H9 (cell line): ENCODE measurements at regions not wholly inside any gene's neighbourhood (a gene's known extent, or its start where the extent isn't known, plus 50 kb on each side); places are given as distances from the start of the nearest gene placed in this dataset.

Experiments
- DNase-seq: peaks from one replicate; pipeline ENCODE4 v3.0.0-alpha.2; 2017
- H2AFZ ChIP-seq: one replicate; pipeline ENCODE4 v1.6.1; 2013; ENCODE audit warnings: mild to moderate bottlenecking, low read length, control low read depth, moderate library complexity
- H2AK5ac ChIP-seq: 2 replicates; pipeline ENCODE4 v1.6.1; 2013; ENCODE audit warnings: low read length, control low read depth, mixed read lengths; ENCODE audit not compliant: insufficient read length
- H2BK120ac ChIP-seq: one replicate; pipeline ENCODE4 v1.6.1; 2013; ENCODE audit warnings: low read depth, mild to moderate bottlenecking, low read length, control low read depth, inconsistent platforms; ENCODE audit not compliant: poor library complexity, severe bottlenecking
- H2BK12ac ChIP-seq: 2 replicates; pipeline ENCODE4 v1.6.1; 2013; ENCODE audit warnings: low read length, control low read depth, mixed read lengths, low read depth; ENCODE audit not compliant: insufficient read length
- H2BK15ac ChIP-seq: 2 replicates; pipeline ENCODE4 v1.6.1; 2013; ENCODE audit warnings: low read depth, low read length, control low read depth
- H2BK20ac ChIP-seq: one replicate; pipeline ENCODE4 v1.6.1; 2013; ENCODE audit warnings: low read depth, mild to moderate bottlenecking, low read length, control low read depth, inconsistent platforms; ENCODE audit not compliant: poor library complexity, severe bottlenecking
- H2BK5ac ChIP-seq: 2 replicates; pipeline ENCODE4 v1.6.1; 2013; ENCODE audit warnings: low read length, control low read depth, mixed read lengths; ENCODE audit not compliant: insufficient read length
- H3K14ac ChIP-seq: 2 replicates; pipeline ENCODE4 v1.6.1; 2013; ENCODE audit warnings: low read length, control low read depth; ENCODE audit not compliant: insufficient read depth
- H3K18ac ChIP-seq: 2 replicates; pipeline ENCODE4 v1.6.1; 2013; ENCODE audit warnings: low read depth, mild to moderate bottlenecking, mixed read lengths, low read length, control low read depth; ENCODE audit not compliant: insufficient read length
- H3K23ac ChIP-seq: 2 replicates; pipeline ENCODE4 v1.6.1; 2013; ENCODE audit warnings: low read length, control low read depth, mixed read lengths, low read depth; ENCODE audit not compliant: insufficient read length
- H3K23me2 ChIP-seq: 2 replicates; pipeline ENCODE4 v1.6.1; 2013; ENCODE audit warnings: low read depth, mild to moderate bottlenecking, mixed read lengths, low read length, control low read depth; ENCODE audit not compliant: insufficient read length, poor library complexity, severe bottlenecking
- H3K27ac ChIP-seq: 2 replicates; pipeline ENCODE4 v1.5.1; 2013; ENCODE audit warnings: low read length, control low read depth, mixed read lengths, low read depth; ENCODE audit not compliant: insufficient read length
- H3K27me3 ChIP-seq: 2 replicates; pipeline ENCODE4 v1.6.1; 2013; ENCODE audit warnings: low read length, control low read depth, inconsistent platforms; ENCODE audit not compliant: insufficient read depth
- H3K4ac ChIP-seq: 2 replicates; pipeline ENCODE4 v1.6.1; 2013; ENCODE audit warnings: low read depth, mild to moderate bottlenecking, control low read depth, inconsistent platforms, low read length, moderate library complexity
- H3K4me1 ChIP-seq: 2 replicates; pipeline ENCODE4 v1.6.1; 2013; ENCODE audit warnings: low read length, control low read depth, inconsistent platforms; ENCODE audit not compliant: insufficient read depth
- H3K4me2 ChIP-seq: 2 replicates; pipeline ENCODE4 v1.6.1; 2013; ENCODE audit warnings: low read length, control low read depth, mixed read lengths; ENCODE audit not compliant: insufficient read length, insufficient read depth
- H3K56ac ChIP-seq: 2 replicates; pipeline ENCODE4 v1.6.1; 2013; ENCODE audit warnings: low read depth, mild to moderate bottlenecking, mixed read lengths, low read length, control low read depth; ENCODE audit not compliant: insufficient read length
- H3K79me1 ChIP-seq: 2 replicates; pipeline ENCODE4 v1.6.1; 2013; ENCODE audit warnings: low read depth, mild to moderate bottlenecking, moderate library complexity, low read length, control low read depth, inconsistent platforms; ENCODE audit not compliant: insufficient read depth, poor library complexity, severe bottlenecking
- H3K79me2 ChIP-seq: 2 replicates; pipeline ENCODE4 v1.6.1; 2013; ENCODE audit warnings: low read length, control low read depth, inconsistent platforms; ENCODE audit not compliant: insufficient read depth
- H3K9ac ChIP-seq: 2 replicates; pipeline ENCODE4 v1.6.1; 2013; ENCODE audit warnings: low read length, control low read depth, mixed read lengths; ENCODE audit not compliant: insufficient read length; ENCODE audit errors: extremely low read depth
- H3K9me3 ChIP-seq: one replicate; pipeline ENCODE4 v1.6.1; 2013; ENCODE audit warnings: low read depth, low read length, inconsistent platforms; ENCODE audit not compliant: control insufficient read depth
- H3T11ph ChIP-seq: one replicate; pipeline ENCODE4 v1.6.1; 2013; ENCODE audit warnings: mild to moderate bottlenecking, low read length, control low read depth, inconsistent platforms
- H4K20me1 ChIP-seq: one replicate; pipeline ENCODE4 v1.6.1; 2013; ENCODE audit not compliant: control insufficient read depth, insufficient read length, insufficient read depth
- H4K5ac ChIP-seq: 2 replicates; pipeline ENCODE4 v1.6.1; 2013; ENCODE audit warnings: low read depth, mild to moderate bottlenecking, mixed read lengths, low read length, control low read depth; ENCODE audit not compliant: insufficient read length
- H4K8ac ChIP-seq: replicated peaks from 2 replicates; pipeline ENCODE4 v1.6.1; 2013; ENCODE audit warnings: low read length, control low read depth, mixed read lengths, low read depth; ENCODE audit not compliant: insufficient read length
- H4K91ac ChIP-seq: 2 replicates; pipeline ENCODE4 v1.6.1; 2013; ENCODE audit warnings: low read depth, mild to moderate bottlenecking, moderate library complexity, mixed read lengths, low read length, control low read depth; ENCODE audit not compliant: insufficient read length
- H3K27ac Mint-ChIP-seq, 3 experiments: 2 replicates in 2 of 3; 3 replicates in 1 of 3; pipeline ENCODE4 v1.8.0; 2020 to 2021; ENCODE audit warnings: mixed read lengths in 3 of 3, mild to moderate bottlenecking in 1 of 3, moderate library complexity in 1 of 3
- H3K27me3 Mint-ChIP-seq: 2 replicates; pipeline ENCODE4 v1.8.0; 2021; ENCODE audit warnings: low read depth, mild to moderate bottlenecking, moderate library complexity, mixed read lengths
- H3K36me3 Mint-ChIP-seq, 3 experiments: 2 replicates in 2 of 3; 3 replicates in 1 of 3; pipeline ENCODE4 v1.8.0; 2020 to 2021; ENCODE audit warnings: low read depth in 3 of 3, mixed read lengths in 3 of 3; ENCODE audit not compliant: insufficient read depth in 1 of 3
- H3K4me1 Mint-ChIP-seq, 2 experiments: 2 replicates each; pipeline ENCODE4 v1.8.0; 2020; ENCODE audit warnings: mixed read lengths in 2 of 2
- H3K4me3 Mint-ChIP-seq, 2 experiments: 2 replicates in 1 of 2; 3 replicates in 1 of 2; pipeline ENCODE4 v1.8.0; 2020 to 2021; ENCODE audit warnings: mild to moderate bottlenecking in 2 of 2, mixed read lengths in 2 of 2, moderate library complexity in 1 of 2
- H3K9me3 Mint-ChIP-seq, 2 experiments: 2 replicates in 1 of 2; 3 replicates in 1 of 2; pipeline ENCODE4 v1.8.0; 2020; ENCODE audit warnings: mild to moderate bottlenecking in 2 of 2, mixed read lengths in 2 of 2, moderate library complexity in 1 of 2
- WGBS: extraction: QIAGEN DNeasy Blood & Tissue Kit; methylation state at CpG from one replicate; pipeline ENCODE4 v1.1.7; 2013; ENCODE audit warnings: missing lambda C conversion rate, low lambda C conversion rate, mixed read lengths; ENCODE audit not compliant: insufficient read length; ENCODE audit errors: extremely low coverage; 5-methylcytosine and 5-hydroxymethylcytosine counted together
- TF ChIP-seq, protein P1 (sequence below): fragments of 200-600 bp; sonication (generic); conservative IDR thresholded peaks from 3 replicates; pipeline ENCODE4 v1.8.0; 2021; ENCODE audit warnings: antibody characterized with exemption, mild to moderate bottlenecking

DNA sequence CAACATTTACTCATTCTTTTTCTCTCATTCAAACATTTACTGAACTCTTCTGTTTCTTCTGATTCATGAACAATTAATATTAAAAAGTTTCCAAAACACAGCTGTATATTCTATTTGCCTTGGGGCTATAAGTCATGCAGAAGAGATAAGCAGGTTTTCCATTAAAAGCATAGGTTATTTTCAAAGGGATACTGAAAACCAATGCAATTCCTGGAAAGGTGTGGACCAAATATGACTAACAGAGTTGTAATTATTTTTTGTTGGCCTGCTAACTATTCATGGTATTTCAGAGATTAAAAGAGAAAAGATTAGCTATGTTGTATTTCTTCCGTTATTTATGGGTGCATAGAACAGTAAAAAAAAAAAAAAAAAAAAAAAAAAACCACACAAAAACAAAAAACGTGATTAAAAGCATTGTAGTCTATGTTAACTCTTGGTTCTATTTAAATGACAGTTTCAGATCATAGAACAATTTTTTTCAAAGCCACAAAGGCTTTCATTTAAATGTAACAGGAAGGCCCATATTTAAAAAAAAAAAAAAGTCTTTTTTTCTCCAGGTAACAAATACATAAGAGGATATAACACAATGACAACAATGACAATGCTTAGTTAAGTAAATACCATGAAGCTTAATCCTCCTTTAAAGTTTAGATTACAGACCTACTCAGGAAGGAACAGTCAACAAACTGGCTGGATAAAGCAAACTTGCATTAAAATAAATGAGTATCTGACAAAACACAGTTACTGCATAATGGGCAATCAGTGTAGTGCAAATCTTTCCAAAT lies 1042.9 kb downstream of the GATA3 start:
- Mint-ChIP-seq H3K36me3 (no peaks in the 10 kb centered on the region), H3K9me3 (peaks cover 1 to 5% of the 10 kb centered on the region in 2 experiments; a peak in 2 of 5 replicates), H3K27me3 (peaks cover 93% of the 10 kb centered on the region), H3K27ac (no peak overlapping the region), H3K4me3 (no peak overlapping the region), H3K4me1 (peaks cover 2 to 5% of the 10 kb centered on the region in 2 experiments; a peak in 2 of 4 replicates)
- Histone ChIP-seq H3K27me3 (peaks cover 40% of the 10 kb centered on the region), H2BK12ac (no peak overlapping the region), H3K56ac (no peak overlapping the region), H3K4me2 (no peak overlapping the region), H2BK20ac (no peak overlapping the region), H3K14ac (no peak overlapping the region), H2BK120ac (no peak overlapping the region), H2BK5ac (no peak overlapping the region), H2BK15ac (no peak overlapping the region), H3K9me3 (no peaks in the 10 kb centered on the region), H2AFZ (no peak overlapping the region), H3K23ac (no peak overlapping the region), H3K23me2 (no peaks in the 10 kb centered on the region), H4K20me1 (no peaks in the 10 kb centered on the region), H3K18ac (no peak overlapping the region), H3K27ac (no peak overlapping the region), H3K79me1 (no peaks in the 10 kb centered on the region), H4K5ac (no peak overlapping the region), H4K8ac (no peak overlapping the region), H3K9ac (no peak overlapping the region), H4K91ac (no peak overlapping the region), H3K4me1 (no peaks in the 10 kb centered on the region), H2AK5ac (no peak overlapping the region), H3K4ac (no peak overlapping the region), H3T11ph (no peak overlapping the region), H3K79me2 (no peaks in the 10 kb centered on the region)
- TF ChIP-seq, protein P1, sequence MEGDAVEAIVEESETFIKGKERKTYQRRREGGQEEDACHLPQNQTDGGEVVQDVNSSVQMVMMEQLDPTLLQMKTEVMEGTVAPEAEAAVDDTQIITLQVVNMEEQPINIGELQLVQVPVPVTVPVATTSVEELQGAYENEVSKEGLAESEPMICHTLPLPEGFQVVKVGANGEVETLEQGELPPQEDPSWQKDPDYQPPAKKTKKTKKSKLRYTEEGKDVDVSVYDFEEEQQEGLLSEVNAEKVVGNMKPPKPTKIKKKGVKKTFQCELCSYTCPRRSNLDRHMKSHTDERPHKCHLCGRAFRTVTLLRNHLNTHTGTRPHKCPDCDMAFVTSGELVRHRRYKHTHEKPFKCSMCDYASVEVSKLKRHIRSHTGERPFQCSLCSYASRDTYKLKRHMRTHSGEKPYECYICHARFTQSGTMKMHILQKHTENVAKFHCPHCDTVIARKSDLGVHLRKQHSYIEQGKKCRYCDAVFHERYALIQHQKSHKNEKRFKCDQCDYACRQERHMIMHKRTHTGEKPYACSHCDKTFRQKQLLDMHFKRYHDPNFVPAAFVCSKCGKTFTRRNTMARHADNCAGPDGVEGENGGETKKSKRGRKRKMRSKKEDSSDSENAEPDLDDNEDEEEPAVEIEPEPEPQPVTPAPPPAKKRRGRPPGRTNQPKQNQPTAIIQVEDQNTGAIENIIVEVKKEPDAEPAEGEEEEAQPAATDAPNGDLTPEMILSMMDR: no peak
- no peak for DNase-seq
- WGBS: no CpG with 5 or more reads among the region's 2 CpGs
